HG02981 (cell line): ENCODE measurements at regions not wholly inside any gene's neighbourhood (a gene's known extent, or its start where the extent isn't known, plus 50 kb on each side); places are given as distances from the start of the nearest gene placed in this dataset.
"Not testable (repeated sequence)": the region's sequence is repeated elsewhere in the genome, so short reads cannot be mapped to it uniquely, and the experiment has no call there.

ENCODE experiments used
- ATAC-seq: cut with Tn5 transposase; IDR thresholded peaks from one replicate; pipeline ENCODE4 v1.9.1; 2021; ENCODE audit warnings: mild to moderate bottlenecking, moderate library complexity; ENCODE audit not compliant: unreplicated experiment

GRCh38 chr5:14054965-14055963 is 87.9 kb upstream of the TRIO start:
- no peak for ATAC-seq

GRCh38 chr5:14054111-14054854 is 88.9 kb upstream of the TRIO start:
- no peak for ATAC-seq

- no peak for ATAC-seq
Measured at GRCh38 chr5:14050821-14051220, 92.3 kb upstream of the TRIO start.

GRCh38 chr5:14048434-14048833 is 94.7 kb upstream of the TRIO start:
- ATAC-seq, result no peak

- ATAC-seq, result no peak
Measured at GRCh38 chr5:14041528-14042192, 97.2 kb upstream of the DNAH5 start.

- ATAC-seq, result no peak
Measured at GRCh38 chr5:14040542-14040941, 96.1 kb upstream of the DNAH5 start.

- ATAC-seq, result no peak
Measured at GRCh38 chr5:14039576-14039975, 95.1 kb upstream of the DNAH5 start.

- no peak for ATAC-seq
Measured at GRCh38 chr5:14039063-14039462, 94.6 kb upstream of the DNAH5 start.

- no peak for ATAC-seq
Measured at GRCh38 chr5:14038341-14038959, 94.0 kb upstream of the DNAH5 start.

- no peak for ATAC-seq
Measured at GRCh38 chr5:14036947-14037346, 92.5 kb upstream of the DNAH5 start.

GRCh38 chr5:14036514-14036913 is 92.0 kb upstream of the DNAH5 start:
- ATAC-seq, result no peak

- no peak for ATAC-seq
Measured at GRCh38 chr5:14035859-14036503, 91.5 kb upstream of the DNAH5 start.

GRCh38 chr5:14034963-14035362 is 90.5 kb upstream of the DNAH5 start:
- no peak for ATAC-seq

- no peak for ATAC-seq
Measured at GRCh38 chr5:14032918-14033317, 88.4 kb upstream of the DNAH5 start.

- ATAC-seq, result no peak
Measured at GRCh38 chr5:14028938-14029584, 84.6 kb upstream of the DNAH5 start.

- no peak for ATAC-seq
Measured at GRCh38 chr5:14028188-14028587, 83.7 kb upstream of the DNAH5 start.

- ATAC-seq, result no peak
Measured at GRCh38 chr5:14025569-14026286, 81.2 kb upstream of the DNAH5 start.

- ATAC-seq, result no peak
Measured at GRCh38 chr5:14022971-14023370, 78.5 kb upstream of the DNAH5 start.

- not testable (repeated sequence) for ATAC-seq
Measured at GRCh38 chr5:14020944-14021343, 76.5 kb upstream of the DNAH5 start.
